Naive thymus-derived CD4-positive, alpha-beta T cell (primary cell): ENCODE measurements at regions not wholly inside any gene's neighbourhood (a gene's known extent, or its start where the extent isn't known, plus 50 kb on each side); places are given as distances from the start of the nearest gene placed in this dataset.

ENCODE experiments used
- ATAC-seq: fragments of 150-1000 bp; cut with Tn5 transposase; 2 replicates; pipeline ENCODE4 v1.10.0; 2021; ENCODE audit warnings: mild to moderate bottlenecking, moderate library complexity
- CTCF ChIA-PET: fragments of 350-600 bp; sonication (Branson Sonifier 250); formaldehyde crosslinking; loops from one replicate; lab custom pipeline; 2021; ENCODE audit warnings: antibody characterized with exemption; lab: Charles Lee
- POLR2A ChIA-PET: fragments of 350-600 bp; sonication (Branson Sonifier 250); formaldehyde crosslinking; loops from one replicate; lab custom pipeline; 2021; ENCODE audit warnings: antibody characterized with exemption, inconsistent platforms; lab: Charles Lee
- DNase-seq, 9 donors: peaks; one replicate each; pipeline versions ENCODE4 v3.0.0 to v3.0.0-alpha.2; 2020 to 2022; ENCODE audit warnings: mixed read lengths in 1 of 9
- H3K27ac ChIP-seq: one replicate; pipeline ENCODE4 v1.7.0; 2013; ENCODE audit warnings: mild to moderate bottlenecking, low read depth, low read length, moderate library complexity
- H3K27me3 ChIP-seq, 2 donors: one replicate each; pipeline ENCODE4 v1.7.0; 2013; ENCODE audit warnings: low read length in 2 of 2, mild to moderate bottlenecking in 2 of 2, moderate library complexity in 2 of 2; ENCODE audit not compliant: control insufficient read depth in 2 of 2, insufficient read depth in 2 of 2
- H3K36me3 ChIP-seq, 3 experiments: 1 replicate in 2 of 3; 2 replicates in 1 of 3; pipeline ENCODE4 v1.7.0; 2013; ENCODE audit warnings: low read length in 3 of 3, mild to moderate bottlenecking in 3 of 3, moderate library complexity in 1 of 3; ENCODE audit not compliant: insufficient read depth in 3 of 3, control insufficient read depth in 2 of 3
- H3K4me1 ChIP-seq, 2 donors: one replicate each; pipeline ENCODE4 v1.7.0; 2013; ENCODE audit warnings: low read length in 2 of 2, mild to moderate bottlenecking in 2 of 2, moderate library complexity in 1 of 2; ENCODE audit not compliant: control insufficient read depth in 2 of 2, insufficient read depth in 2 of 2
- H3K4me3 ChIP-seq: 2 replicates; pipeline ENCODE4 v1.7.0; 2013; ENCODE audit warnings: mild to moderate bottlenecking, low read length
- H3K9me3 ChIP-seq, 3 experiments: 1 replicate in 2 of 3; 2 replicates in 1 of 3; pipeline ENCODE4 v1.7.0; 2013; ENCODE audit warnings: low read length in 3 of 3; ENCODE audit not compliant: control insufficient read depth in 2 of 3
- H3K27ac Mint-ChIP-seq, 9 donors: one replicate each; pipeline ENCODE4 v1.8.0; 2020 to 2022; ENCODE audit warnings: mixed read lengths in 9 of 9, mild to moderate bottlenecking in 8 of 9, moderate library complexity in 5 of 9, inconsistent platforms in 2 of 9
- H3K27me3 Mint-ChIP-seq, 5 donors: one replicate each; pipeline ENCODE4 v1.8.0; 2021 to 2022; ENCODE audit warnings: mixed read lengths in 5 of 5, mild to moderate bottlenecking in 1 of 5
- H3K36me3 Mint-ChIP-seq, 5 donors: one replicate each; pipeline ENCODE4 v1.8.0; 2020 to 2022; ENCODE audit warnings: mixed read lengths in 5 of 5, mild to moderate bottlenecking in 3 of 5, inconsistent platforms in 1 of 5
- H3K4me1 Mint-ChIP-seq, 7 donors: one replicate each; pipeline ENCODE4 v1.8.0; 2020 to 2022; ENCODE audit warnings: mixed read lengths in 7 of 7, mild to moderate bottlenecking in 3 of 7, inconsistent platforms in 1 of 7
- H3K4me3 Mint-ChIP-seq, 10 donors: one replicate each; pipeline ENCODE4 v1.8.0; 2020 to 2022; ENCODE audit warnings: mild to moderate bottlenecking in 10 of 10, mixed read lengths in 10 of 10, moderate library complexity in 6 of 10, inconsistent platforms in 2 of 10
- H3K9me3 Mint-ChIP-seq, 11 donors: one replicate each; pipeline ENCODE4 v1.8.0; 2020 to 2022; ENCODE audit warnings: mixed read lengths in 11 of 11, mild to moderate bottlenecking in 4 of 11, inconsistent platforms in 1 of 11, moderate library complexity in 1 of 11
- intact Hi-C, 2 donors: fragments of 100-400 bp; cut with micrococcal nuclease; formaldehyde crosslinking; loops; one replicate each; pipeline ENCODE4 v1.15.1; 2023

DNA sequence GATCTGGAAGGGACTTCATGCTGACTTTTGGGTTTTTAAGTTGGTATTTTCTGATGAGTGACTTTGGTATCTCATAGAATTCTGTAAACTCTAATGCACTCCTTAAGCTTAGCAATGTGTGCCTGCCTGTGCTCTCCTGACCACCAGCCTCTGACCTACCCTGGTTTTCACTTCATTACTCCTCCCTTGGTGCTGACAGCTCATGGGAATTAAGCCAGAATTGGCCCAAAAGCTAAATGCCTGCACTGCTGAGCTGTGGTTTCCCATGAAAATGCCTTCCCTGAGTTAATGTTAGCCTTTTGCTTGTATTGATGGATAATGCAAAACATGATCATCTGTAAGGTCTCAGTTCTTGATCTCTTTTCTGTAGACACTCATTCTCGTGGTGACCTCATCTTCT lies 308.0 kb downstream of the DOCK8 start:
- H3K9me3 ChIP-seq: no peaks in the 10 kb centered on the region
- CTCF ChIA-PET: no interaction called here
- intact Hi-C loops: no loop called here
- peaks cover 4 to 40% (median 20%) of the 10 kb centered on the region in 7 donors for H3K4me1 Mint-ChIP-seq
- H3K4me1 ChIP-seq: peaks cover 0 to 11% of the 10 kb centered on the region in 2 donors
- no peak overlapping the region for H3K27ac ChIP-seq
- DNase-seq: no peak
- H3K27me3 ChIP-seq: no peaks in the 10 kb centered on the region
- H3K27me3 Mint-ChIP-seq: no peaks in the 10 kb centered on the region
- H3K9me3 Mint-ChIP-seq: peaks cover 0 to 4% (median 0%) of the 10 kb centered on the region in 11 donors
- POLR2A ChIA-PET: interaction anchor here (1.9 kb wide), 1 partner anchor 19 kb away, joined by 8 read pairs; the partner anchor contains the start of gene KANK1
- H3K36me3 ChIP-seq: no peaks in the 10 kb centered on the region
- peak overlapping the region in 5 of 9 donors; percentile 44 to 81 (median 68) for H3K27ac Mint-ChIP-seq
- H3K4me3 Mint-ChIP-seq: no peak overlapping the region
- no peaks in the 10 kb centered on the region for H3K36me3 Mint-ChIP-seq
- no peak overlapping the region for H3K4me3 ChIP-seq
- ATAC-seq: no peak

- Mint-ChIP-seq H3K4me1 (peaks cover 1 to 34% (median 19%) of the 10 kb centered on the region in 7 donors), H3K36me3 (no peaks in the 10 kb centered on the region), H3K27ac (peak overlapping the region in 5 of 9 donors; percentile 35 to 81 (median 58)), H3K27me3 (no peaks in the 10 kb centered on the region), H3K4me3 (peak overlapping the region in 3 of 10 donors; percentile 3 to 9 (median 6)), H3K9me3 (peaks cover 0 to 4% (median 0%) of the 10 kb centered on the region in 11 donors)
- ChIA-PET CTCF (no interaction called here), POLR2A (no interaction called here)
- intact Hi-C loops: no loop called here
- ATAC-seq (no peak), DNase-seq (no peak)
- Histone ChIP-seq H3K36me3 (no peaks in the 10 kb centered on the region), H3K4me3 (no peak overlapping the region), H3K4me1 (peaks cover 0 to 9% of the 10 kb centered on the region in 2 donors), H3K9me3 (no peaks in the 10 kb centered on the region), H3K27ac (no peak overlapping the region), H3K27me3 (no peaks in the 10 kb centered on the region)
These were observed 308.8 kb downstream of the DOCK8 start for GRCh38 chr9:523444-523843.

GRCh38 chr9:524008-524407 lies 309.3 kb downstream of the DOCK8 start:
- Histone ChIP-seq H3K4me1 (peaks cover 0 to 7% of the 10 kb centered on the region in 2 donors), H3K36me3 (no peaks in the 10 kb centered on the region), H3K27me3 (no peaks in the 10 kb centered on the region), H3K27ac (no peak overlapping the region), H3K4me3 (no peak overlapping the region), H3K9me3 (no peaks in the 10 kb centered on the region)
- Mint-ChIP-seq H3K4me3 (no peak overlapping the region), H3K4me1 (peaks cover 0 to 32% (median 18%) of the 10 kb centered on the region in 7 donors), H3K9me3 (peaks cover 0 to 4% (median 0%) of the 10 kb centered on the region in 11 donors), H3K27me3 (no peaks in the 10 kb centered on the region), H3K27ac (peak overlapping the region in 3 of 9 donors; percentile 18 to 81 (median 48)), H3K36me3 (no peaks in the 10 kb centered on the region)
- intact Hi-C loops: no loop called here
- POLR2A ChIA-PET: no interaction called here
- DNase-seq: no peak
- CTCF ChIA-PET: no interaction called here
- ATAC-seq: no peak

DNA sequence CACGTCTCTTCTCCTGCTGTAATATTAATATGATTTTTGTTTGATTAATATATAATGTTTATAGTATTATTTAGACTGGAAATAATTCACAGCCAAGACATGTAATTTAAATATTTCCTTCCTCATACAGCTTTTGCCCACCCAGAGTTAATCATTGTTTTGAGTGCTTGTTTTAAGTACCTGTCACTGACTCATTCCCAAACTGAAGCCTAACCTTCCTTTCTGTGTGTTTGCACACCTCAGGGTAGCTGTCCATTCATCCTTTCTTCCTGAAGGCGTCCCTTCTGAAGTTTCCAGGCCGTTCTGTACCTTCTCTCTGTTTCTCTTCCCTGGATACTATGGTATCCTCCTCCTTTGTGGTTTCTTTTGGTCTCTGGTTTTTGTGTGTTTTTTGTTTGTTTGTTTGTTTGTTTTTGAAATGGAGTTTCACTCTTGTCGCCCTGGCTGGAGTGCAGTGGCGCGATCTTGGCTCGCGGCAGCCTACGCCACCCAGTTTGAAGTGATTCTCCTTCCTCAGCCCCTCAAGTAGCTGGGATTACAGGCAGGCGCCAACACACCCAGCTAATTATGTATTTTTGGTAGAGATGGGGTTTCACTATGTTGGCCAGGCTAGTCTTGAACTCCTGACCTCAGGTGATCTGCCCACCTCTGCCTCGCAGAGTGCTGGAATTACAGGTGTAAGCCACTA lies 312.4 kb downstream of the DOCK8 start:
- Mint-ChIP-seq H3K9me3 (peaks cover 0 to 4% (median 0%) of the 10 kb centered on the region in 11 donors), H3K4me3 (no peak overlapping the region), H3K4me1 (peaks cover 0 to 20% (median 4%) of the 10 kb centered on the region in 7 donors), H3K36me3 (peaks cover 0 to 9% (median 3%) of the 10 kb centered on the region in 5 donors), H3K27ac (peak overlapping the region in 2 of 9 donors; percentile 69 to 80), H3K27me3 (peaks cover 0 to 1% (median 0%) of the 10 kb centered on the region in 5 donors)
- ATAC-seq: no peak
- ChIA-PET POLR2A (interaction anchor here (1.0 to 2.7 kb wide), 2 partner anchors 11 kb away, joined by 3 to 15 read pairs; no protein-coding TSS in a partner anchor), CTCF (no interaction called here)
- Histone ChIP-seq H3K27me3 (no peaks in the 10 kb centered on the region), H3K9me3 (no peaks in the 10 kb centered on the region), H3K27ac (no peak overlapping the region), H3K4me1 (no peaks in the 10 kb centered on the region), H3K36me3 (no peaks in the 10 kb centered on the region), H3K4me3 (no peak overlapping the region)
- DNase-seq: no peak
- intact Hi-C loops: loop anchor here in 1 of 2 donors (1.0 kb wide), 1 partner anchor 9 kb away; no protein-coding TSS in a partner anchor

GRCh38 chr9:529731-530130 lies 311.8 kb upstream of the DMRT1 start:
- H3K4me1 ChIP-seq: no peaks in the 10 kb centered on the region
- peaks cover 0 to 3% (median 0%) of the 10 kb centered on the region in 5 donors for H3K27me3 Mint-ChIP-seq
- ChIA-PET CTCF (no interaction called here), POLR2A (no interaction called here)
- no peak overlapping the region for H3K4me3 ChIP-seq
- ATAC-seq (no peak), DNase-seq (no peak)
- H3K9me3 ChIP-seq: no peaks in the 10 kb centered on the region
- peaks cover 0 to 11% (median 5%) of the 10 kb centered on the region in 5 donors for H3K36me3 Mint-ChIP-seq
- H3K9me3 Mint-ChIP-seq: no peaks in the 10 kb centered on the region
- peaks cover 0 to 22% (median 4%) of the 10 kb centered on the region in 7 donors for H3K4me1 Mint-ChIP-seq
- H3K4me3 Mint-ChIP-seq: no peak overlapping the region
- no peaks in the 10 kb centered on the region for H3K36me3 ChIP-seq
- intact Hi-C loops: no loop called here
- H3K27me3 ChIP-seq: no peaks in the 10 kb centered on the region
- H3K27ac ChIP-seq: no peak overlapping the region
- no peak overlapping the region for H3K27ac Mint-ChIP-seq

- no peaks in the 10 kb centered on the region for H3K9me3 Mint-ChIP-seq
- intact Hi-C loops: no loop called here
- Histone ChIP-seq H3K27ac (no peak overlapping the region), H3K4me1 (no peaks in the 10 kb centered on the region), H3K4me3 (no peak overlapping the region), H3K9me3 (no peaks in the 10 kb centered on the region), H3K36me3 (no peaks in the 10 kb centered on the region), H3K27me3 (no peaks in the 10 kb centered on the region)
- H3K4me3 Mint-ChIP-seq: no peak overlapping the region
- H3K27me3 Mint-ChIP-seq: peaks cover 0 to 3% (median 0%) of the 10 kb centered on the region in 5 donors
- POLR2A ChIA-PET: interaction anchor here (1.2 kb wide), 1 partner anchor 26 kb away, joined by 4 read pairs; the partner anchor contains the start of gene KANK1
- DNase-seq: no peak
- CTCF ChIA-PET: no interaction called here
- ATAC-seq: no peak
- H3K36me3 Mint-ChIP-seq: peaks cover 0 to 11% (median 5%) of the 10 kb centered on the region in 5 donors
- H3K27ac Mint-ChIP-seq: peak overlapping the region in 2 of 9 donors; percentile 2 to 25
- peaks cover 0 to 22% (median 4%) of the 10 kb centered on the region in 7 donors for H3K4me1 Mint-ChIP-seq
These were observed 310.8 kb upstream of the DMRT1 start for GRCh38 chr9:530681-531080.
